Caco-2 (cell line): ENCODE measurements at regions not wholly inside any gene's neighbourhood (a gene's known extent, or its start where the extent isn't known, plus 50 kb on each side); places are given as distances from the start of the nearest gene placed in this dataset.

Source experiments
- BruUV-seq: library from RNA; stranded (reverse); fragments of 400-500 nt; replicated peaks from 2 replicates; lab custom pipeline; 2021; lab: Mats Ljungman, UMichigan
- CTCF ChIA-PET: fragments of 300-600 bp; sonication (Branson Sonifier 250); formaldehyde crosslinking; loops from one replicate; lab custom pipeline; 2022; ENCODE audit warnings: antibody characterized with exemption; lab: Charles Lee
- POLR2A ChIA-PET: fragments of 300-600 bp; sonication (Branson Sonifier 250); formaldehyde crosslinking; loops from one replicate; lab custom pipeline; 2022; ENCODE audit warnings: antibody characterized with exemption; lab: Charles Lee
- DNase-seq, 2 experiments: peaks; one replicate each; pipeline versions ENCODE4 v3.0.0 to v3.0.0-alpha.2; 2020 to 2022
- H3K27me3 ChIP-seq: replicated peaks from 2 replicates; pipeline ENCODE4 v1.6.0; 2011; ENCODE audit warnings: low read length; ENCODE audit not compliant: control insufficient read depth, insufficient read depth
- H3K36me3 ChIP-seq: 2 replicates; pipeline ENCODE4 v1.5.1; 2011; ENCODE audit warnings: low read length; ENCODE audit not compliant: control insufficient read depth, insufficient read depth
- H3K4me1 ChIP-seq: fragments of 250-450 bp; sonication (Bioruptor Pico); 2 replicates; pipeline ENCODE4 v1.5.1; 2020; ENCODE audit warnings: mild to moderate bottlenecking
- H3K4me3 ChIP-seq: 2 replicates; pipeline ENCODE4 v1.5.1; 2011; ENCODE audit warnings: low read depth, mild to moderate bottlenecking, control low read depth, low read length
- H3K9me3 ChIP-seq: fragments of 250-450 bp; sonication (Bioruptor Pico); 2 replicates; pipeline ENCODE4 v1.5.1; 2020; ENCODE audit warnings: mild to moderate bottlenecking, moderate library complexity
- H3K27ac Mint-ChIP-seq: one replicate; pipeline ENCODE4 v1.8.0; 2022; ENCODE audit warnings: mixed read lengths; ENCODE audit not compliant: unreplicated experiment
- H3K27me3 Mint-ChIP-seq: one replicate; pipeline ENCODE4 v1.8.0; 2022; ENCODE audit warnings: mixed read lengths; ENCODE audit not compliant: insufficient read depth, unreplicated experiment
- H3K36me3 Mint-ChIP-seq: one replicate; pipeline ENCODE4 v1.8.0; 2022; ENCODE audit warnings: mild to moderate bottlenecking, mixed read lengths; ENCODE audit not compliant: insufficient read depth, unreplicated experiment
- H3K4me1 Mint-ChIP-seq: one replicate; pipeline ENCODE4 v1.8.0; 2022; ENCODE audit warnings: low read depth, mixed read lengths; ENCODE audit not compliant: unreplicated experiment
- H3K4me3 Mint-ChIP-seq: one replicate; pipeline ENCODE4 v1.8.0; 2022; ENCODE audit warnings: mild to moderate bottlenecking, moderate library complexity, mixed read lengths; ENCODE audit not compliant: unreplicated experiment
- H3K9me3 Mint-ChIP-seq: one replicate; pipeline ENCODE4 v1.8.0; 2022; ENCODE audit warnings: mixed read lengths; ENCODE audit not compliant: unreplicated experiment
- intact Hi-C: fragments of 100-400 bp; cut with micrococcal nuclease; formaldehyde crosslinking; loops from one replicate; pipeline ENCODE4 v1.10.0; 2022; ENCODE audit not compliant: unreplicated experiment
- TF ChIP-seq, protein P1 (sequence below), 2 experiments: fragments of 200-600 bp in 1 of 2; IDR thresholded peaks; 1 replicate in 1 of 2; 2 replicates in 1 of 2; pipeline versions ENCODE4 v1.5.1 to v1.8.0; 2011 to 2022; ENCODE audit warnings: antibody characterized with exemption in 1 of 2, control low read depth in 1 of 2, inconsistent platforms in 1 of 2, low read depth in 1 of 2, low read length in 1 of 2, mild to moderate bottlenecking in 1 of 2, moderate library complexity in 1 of 2; ENCODE audit not compliant: insufficient read depth in 1 of 2, severe bottlenecking in 1 of 2, unreplicated experiment in 1 of 2

- Mint-ChIP-seq H3K4me3 (no peak overlapping the region), H3K27me3 (no peaks in the 10 kb centered on the region), H3K27ac (no peak overlapping the region), H3K9me3 (no peaks in the 10 kb centered on the region), H3K36me3 (peaks cover 26% of the 10 kb centered on the region), H3K4me1 (peaks cover 24% of the 10 kb centered on the region)
- DNase-seq = no peak
- no TSS peak for BruUV-seq
- Histone ChIP-seq H3K9me3 (no peaks in the 10 kb centered on the region), H3K27me3 (no peaks in the 10 kb centered on the region), H3K4me1 (0 out of 2 replicates have a peak, but pooled peaks cover 4% of the 10 kb centered on the region), H3K4me3 (no peak overlapping the region), H3K36me3 (no peaks in the 10 kb centered on the region)
- intact Hi-C loops = no loop called here
- ChIA-PET CTCF (no interaction called here), POLR2A (interaction anchor here (0.6 kb wide), 1 partner anchor 1310 kb away, joined by 3 read pairs; no protein-coding TSS in a partner anchor)
- TF ChIP-seq, protein P1, sequence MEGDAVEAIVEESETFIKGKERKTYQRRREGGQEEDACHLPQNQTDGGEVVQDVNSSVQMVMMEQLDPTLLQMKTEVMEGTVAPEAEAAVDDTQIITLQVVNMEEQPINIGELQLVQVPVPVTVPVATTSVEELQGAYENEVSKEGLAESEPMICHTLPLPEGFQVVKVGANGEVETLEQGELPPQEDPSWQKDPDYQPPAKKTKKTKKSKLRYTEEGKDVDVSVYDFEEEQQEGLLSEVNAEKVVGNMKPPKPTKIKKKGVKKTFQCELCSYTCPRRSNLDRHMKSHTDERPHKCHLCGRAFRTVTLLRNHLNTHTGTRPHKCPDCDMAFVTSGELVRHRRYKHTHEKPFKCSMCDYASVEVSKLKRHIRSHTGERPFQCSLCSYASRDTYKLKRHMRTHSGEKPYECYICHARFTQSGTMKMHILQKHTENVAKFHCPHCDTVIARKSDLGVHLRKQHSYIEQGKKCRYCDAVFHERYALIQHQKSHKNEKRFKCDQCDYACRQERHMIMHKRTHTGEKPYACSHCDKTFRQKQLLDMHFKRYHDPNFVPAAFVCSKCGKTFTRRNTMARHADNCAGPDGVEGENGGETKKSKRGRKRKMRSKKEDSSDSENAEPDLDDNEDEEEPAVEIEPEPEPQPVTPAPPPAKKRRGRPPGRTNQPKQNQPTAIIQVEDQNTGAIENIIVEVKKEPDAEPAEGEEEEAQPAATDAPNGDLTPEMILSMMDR (IDR thresholded peaks at IDR 0.05; ENCODE audit: insufficient read depth in 1 of 2, low read depth in 1 of 2, low read length in 1 of 2, severe bottlenecking in 1 of 2, unreplicated experiment in 1 of 2) = no peak
Observed at GRCh38 chr9:526904-527591, 312.4 kb downstream of the DOCK8 start.

- ChIA-PET CTCF (no interaction called here), POLR2A (no interaction called here)
- H3K36me3 Mint-ChIP-seq = peaks cover 20% of the 10 kb centered on the region
- Histone ChIP-seq H3K4me1 (peaks cover 20% of the 10 kb centered on the region), H3K36me3 (no peaks in the 10 kb centered on the region), H3K27me3 (no peaks in the 10 kb centered on the region), H3K4me3 (no peak overlapping the region), H3K9me3 (no peaks in the 10 kb centered on the region)
- TF ChIP-seq, protein P1 (IDR thresholded peaks at IDR 0.05; ENCODE audit: insufficient read depth in 1 of 2, low read depth in 1 of 2, low read length in 1 of 2, severe bottlenecking in 1 of 2, unreplicated experiment in 1 of 2) = no peak
- intact Hi-C loops = no loop called here
- no peak overlapping the region for H3K27ac Mint-ChIP-seq
- no peak for DNase-seq
- no TSS peak for BruUV-seq
- peaks cover 26% of the 10 kb centered on the region for H3K4me1 Mint-ChIP-seq
- no peaks in the 10 kb centered on the region for H3K27me3 Mint-ChIP-seq
- H3K9me3 Mint-ChIP-seq = no peaks in the 10 kb centered on the region
- H3K4me3 Mint-ChIP-seq = no peak overlapping the region
Observed at GRCh38 chr9:529731-530130, 311.8 kb upstream of the DMRT1 start.

GRCh38 chr9:530681-531080, 310.8 kb upstream of the DMRT1 start:
- BruUV-seq = no TSS peak
- Histone ChIP-seq H3K27me3 (no peaks in the 10 kb centered on the region), H3K9me3 (no peaks in the 10 kb centered on the region), H3K36me3 (no peaks in the 10 kb centered on the region), H3K4me3 (no peak overlapping the region), H3K4me1 (peaks cover 20% of the 10 kb centered on the region)
- H3K4me3 Mint-ChIP-seq = no peak overlapping the region
- no peak overlapping the region for H3K27ac Mint-ChIP-seq
- TF ChIP-seq, protein P1 (IDR thresholded peaks at IDR 0.05; ENCODE audit: insufficient read depth in 1 of 2, low read depth in 1 of 2, low read length in 1 of 2, severe bottlenecking in 1 of 2, unreplicated experiment in 1 of 2) = no peak
- no peaks in the 10 kb centered on the region for H3K27me3 Mint-ChIP-seq
- peaks cover 20% of the 10 kb centered on the region for H3K36me3 Mint-ChIP-seq
- no peaks in the 10 kb centered on the region for H3K9me3 Mint-ChIP-seq
- ChIA-PET POLR2A (no interaction called here), CTCF (interaction anchor here (0.6 kb wide), 1 partner anchor 27 kb away, joined by 7 read pairs; no protein-coding TSS in a partner anchor)
- intact Hi-C loops = no loop called here
- peaks cover 26% of the 10 kb centered on the region for H3K4me1 Mint-ChIP-seq
- DNase-seq = no peak
